GM21529 (cell line): ENCODE measurements at regions not wholly inside any gene's neighbourhood (a gene's known extent, or its start where the extent isn't known, plus 50 kb on each side); places are given as distances from the start of the nearest gene placed in this dataset.

ENCODE experiments used
- ATAC-seq: cut with Tn5 transposase; IDR thresholded peaks from one replicate; pipeline ENCODE4 v1.9.1; 2021; ENCODE audit not compliant: unreplicated experiment

GRCh38 chr3:188026191-188026968 is 127.6 kb upstream of the LPP start:
- no peak for ATAC-seq

- ATAC-seq, result no peak
These were observed 122.8 kb upstream of the LPP start for GRCh38 chr3:188031121-188031520.

- no peak for ATAC-seq
These were observed 119.0 kb upstream of the LPP start for GRCh38 chr3:188034989-188035388.

GRCh38 chr3:188036375-188037194 is 117.4 kb upstream of the LPP start:
- no peak for ATAC-seq

GRCh38 chr3:188037195-188037718 is 116.7 kb upstream of the LPP start:
- no peak for ATAC-seq

GRCh38 chr3:188037965-188038581 is 115.9 kb upstream of the LPP start:
- ATAC-seq, result no peak

- ATAC-seq, result no peak
These were observed 112.8 kb upstream of the LPP start for GRCh38 chr3:188041193-188041592.

GRCh38 chr3:188041895-188042294 is 112.1 kb upstream of the LPP start:
- no peak for ATAC-seq

GRCh38 chr3:188042466-188042865 is 111.5 kb upstream of the LPP start:
- no peak for ATAC-seq

- ATAC-seq, result no peak
These were observed 110.1 kb upstream of the LPP start for GRCh38 chr3:188043891-188044290.

- no peak for ATAC-seq
These were observed 107.3 kb upstream of the LPP start for GRCh38 chr3:188046561-188047211.

- ATAC-seq, result no peak
These were observed 106.4 kb upstream of the LPP start for GRCh38 chr3:188047536-188047935.

GRCh38 chr3:188049606-188050530 is 104.1 kb upstream of the LPP start:
- ATAC-seq, result no peak

GRCh38 chr3:188051801-188052168 is 102.2 kb upstream of the LPP start:
- ATAC-seq, result no peak

GRCh38 chr3:188052169-188053035 is 101.6 kb upstream of the LPP start:
- ATAC-seq, result no peak

- no peak for ATAC-seq
These were observed 101.0 kb upstream of the LPP start for GRCh38 chr3:188053036-188053340.

GRCh38 chr3:188053710-188054380 is 100.1 kb upstream of the LPP start:
- ATAC-seq, result no peak

GRCh38 chr3:188054541-188054940 is 99.4 kb upstream of the LPP start:
- ATAC-seq, result no peak

GRCh38 chr3:188055388-188055787 is 98.6 kb upstream of the LPP start:
- ATAC-seq, result no peak
